DMS153 treated with DMSO at 0.1 percent for 48 hours (cell line): ENCODE measurements at regions not wholly inside any gene's neighbourhood (a gene's known extent, or its start where the extent isn't known, plus 50 kb on each side); places are given as distances from the start of the nearest gene placed in this dataset.
"Not testable (repeated sequence)": the region's sequence is repeated elsewhere in the genome, so short reads cannot be mapped to it uniquely, and the experiment has no call there.

Experiments used
- DNase-seq: peaks from one replicate; lab custom pipeline; 2025; ENCODE audit not compliant: unreplicated experiment; lab: John Stamatoyannopoulos, UW

DNA sequence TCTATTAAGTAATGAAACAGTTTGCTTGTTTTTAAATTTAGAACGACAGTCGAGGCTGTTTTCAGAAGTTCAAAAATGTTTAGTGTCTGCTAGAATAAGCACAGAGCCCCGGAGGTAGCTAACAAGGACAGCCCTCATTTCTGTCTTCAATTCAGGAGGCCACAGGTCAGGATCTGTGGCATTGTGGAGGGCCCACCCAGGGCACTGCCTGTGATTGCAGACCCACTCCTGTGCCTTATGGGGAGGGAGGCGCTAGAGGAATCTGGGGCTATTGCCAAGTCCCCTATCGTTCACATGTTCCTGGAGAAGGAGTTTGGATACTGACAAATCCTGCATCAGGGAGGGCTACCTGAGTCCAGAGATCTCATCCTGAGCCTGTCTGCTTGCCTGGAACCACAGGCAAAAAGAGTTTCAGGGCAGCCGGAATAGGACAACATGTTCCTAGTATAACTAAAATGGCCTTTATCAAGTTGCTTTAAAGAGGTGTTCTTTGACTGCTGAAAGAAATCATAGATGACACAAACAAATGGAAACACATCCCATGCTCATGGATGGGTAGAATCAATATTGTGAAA, 141.5 kb upstream of the ROPN1 start:
- no peak for DNase-seq

DNA sequence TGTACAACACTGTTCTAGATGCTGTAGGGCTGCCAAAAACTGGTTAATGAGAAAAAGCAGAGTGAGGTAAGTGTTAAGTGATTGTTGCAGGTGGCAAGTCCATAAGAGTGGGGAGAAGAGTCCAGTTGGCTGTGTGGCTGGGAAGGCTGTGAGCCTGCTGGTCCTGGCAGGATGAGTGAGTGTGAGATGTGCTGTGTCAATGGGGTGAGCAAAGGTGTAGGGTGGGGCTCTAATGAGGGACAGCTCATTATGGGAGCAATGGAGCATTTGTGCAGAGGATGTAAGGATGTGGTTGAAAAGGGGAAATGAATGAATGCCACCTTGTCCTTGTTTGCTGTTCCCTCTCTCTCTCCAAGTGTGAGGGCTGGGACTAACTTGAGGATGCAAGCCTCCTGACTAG, 145.3 kb upstream of the ROPN1 start:
- DNase-seq, result peak; percentile 32

DNA sequence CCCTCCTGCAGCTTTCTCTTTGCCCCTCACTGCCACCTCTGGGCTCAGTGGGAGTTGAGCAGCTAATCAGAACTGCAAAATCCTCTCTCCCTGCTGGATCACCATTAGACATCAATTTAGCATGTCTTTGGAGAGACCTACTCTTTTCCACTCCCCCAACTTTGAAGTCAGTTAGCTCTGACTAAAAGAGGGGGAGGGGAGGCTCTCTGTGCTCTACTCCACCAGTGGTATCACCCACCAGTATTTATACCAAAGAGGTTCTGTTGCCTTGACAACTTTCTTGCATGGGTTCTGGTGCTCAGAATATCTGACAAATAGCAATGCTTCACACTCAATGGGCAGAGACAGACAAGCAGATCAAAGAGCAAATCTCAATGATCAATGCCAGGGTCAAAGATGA, 146.2 kb upstream of the ROPN1 start:
- no peak for DNase-seq

DNA sequence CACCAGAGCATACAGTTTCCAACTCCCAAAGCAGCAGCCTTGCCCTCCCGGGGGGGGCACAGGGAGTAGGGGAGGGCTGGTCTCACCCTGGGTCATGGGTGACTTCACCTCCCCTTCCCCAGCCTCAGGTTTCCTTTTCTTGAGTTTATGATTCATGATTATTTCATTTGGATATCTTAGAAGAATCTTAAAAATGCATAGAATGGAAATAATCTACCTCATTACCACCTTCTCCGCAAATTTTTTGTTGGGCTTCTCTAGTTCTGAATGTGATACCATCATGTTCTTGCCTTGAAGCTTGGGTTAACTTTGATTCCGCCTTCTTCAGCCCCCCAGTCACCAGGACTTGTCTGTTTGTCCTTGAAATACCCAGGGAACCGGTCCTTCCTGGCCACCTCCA, 148.8 kb upstream of the ROPN1 start:
- no peak for DNase-seq

DNA sequence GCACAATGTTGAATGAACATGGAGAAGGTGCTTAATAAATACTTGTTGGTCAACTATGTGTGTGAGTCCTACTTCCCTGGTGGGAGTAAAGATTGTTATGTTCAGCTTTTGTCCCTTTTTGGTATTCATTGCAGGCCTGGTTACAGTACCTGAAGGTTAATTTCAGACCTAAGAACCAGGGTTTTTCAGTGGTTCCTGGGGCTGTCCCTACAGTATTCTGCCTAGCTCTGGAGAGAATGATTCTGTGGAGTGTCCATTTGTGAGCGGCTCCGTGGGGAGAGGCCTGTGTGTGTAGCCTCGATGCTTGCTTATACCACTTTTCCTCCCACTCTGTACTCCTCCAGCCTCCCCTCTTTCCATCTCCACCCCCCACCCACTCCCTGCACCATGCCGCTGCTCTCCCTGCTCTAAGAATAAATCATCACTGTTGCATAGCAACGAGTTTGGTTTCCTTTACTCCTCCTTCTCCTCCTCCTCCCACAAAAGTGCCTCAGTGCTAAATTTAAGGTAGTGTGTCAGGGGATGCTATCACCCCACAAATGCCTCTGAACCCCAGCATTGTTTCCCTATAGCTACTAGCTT, 150.6 kb upstream of the ROPN1 start:
- DNase-seq, result no peak

DNA sequence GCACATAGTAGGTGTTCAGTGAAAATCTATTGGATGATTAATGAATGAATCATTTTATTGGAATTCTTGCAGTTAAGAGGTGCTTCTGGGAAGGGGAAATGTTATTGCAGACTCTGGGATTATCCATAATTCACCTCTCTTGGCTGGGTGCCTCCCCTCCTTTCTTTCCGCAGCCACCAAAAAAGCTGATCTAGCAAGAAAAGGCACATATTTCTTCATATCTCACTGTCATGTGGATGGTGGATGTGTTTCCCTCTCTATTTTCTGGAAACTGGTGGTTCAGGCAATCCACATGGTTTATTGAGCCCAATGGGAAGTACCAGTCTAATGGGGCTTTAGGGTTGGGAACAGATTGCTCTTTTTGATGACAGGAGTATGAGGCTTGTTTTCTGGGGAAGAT, 151.1 kb upstream of the ROPN1 start:
- no peak for DNase-seq

DNA sequence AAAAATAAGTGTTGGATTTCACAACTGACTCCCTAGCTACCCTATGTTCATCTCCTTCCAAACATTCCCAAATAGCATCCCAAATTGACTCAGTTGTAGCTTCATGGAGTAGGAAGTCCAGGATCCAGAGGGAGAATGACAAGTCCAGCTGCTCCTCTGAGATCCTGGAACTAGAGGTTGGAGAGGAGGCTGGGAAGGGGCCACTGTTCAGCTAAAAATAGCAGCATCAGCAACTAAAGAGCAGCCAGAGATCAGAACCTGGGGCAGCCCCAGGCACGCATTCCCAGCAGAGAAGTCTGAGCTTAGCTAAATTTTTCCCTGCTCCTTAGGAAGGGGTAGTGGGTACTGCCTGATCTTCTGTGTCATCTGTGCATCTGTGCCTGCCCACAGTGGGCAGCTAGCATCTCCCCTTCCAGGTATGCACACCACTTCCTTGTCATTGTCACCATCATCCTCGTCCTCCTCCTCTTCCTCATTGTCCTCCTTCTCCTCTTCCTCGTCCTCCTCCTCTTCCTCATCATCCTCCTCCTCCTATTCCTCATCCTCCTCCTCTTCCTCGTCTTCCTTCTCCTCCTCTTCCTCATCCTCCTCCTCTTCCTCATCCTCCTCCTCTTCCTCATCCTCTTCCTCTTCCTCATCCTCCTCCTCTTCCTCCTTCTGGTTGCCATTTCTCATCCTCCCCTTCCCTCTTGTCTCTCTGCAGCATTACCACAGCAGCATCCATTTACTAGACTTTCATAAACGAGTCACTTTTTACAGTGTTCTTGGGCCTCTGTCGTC, 152.3 kb upstream of the ROPN1 start:
- DNase-seq, result no peak

DNA sequence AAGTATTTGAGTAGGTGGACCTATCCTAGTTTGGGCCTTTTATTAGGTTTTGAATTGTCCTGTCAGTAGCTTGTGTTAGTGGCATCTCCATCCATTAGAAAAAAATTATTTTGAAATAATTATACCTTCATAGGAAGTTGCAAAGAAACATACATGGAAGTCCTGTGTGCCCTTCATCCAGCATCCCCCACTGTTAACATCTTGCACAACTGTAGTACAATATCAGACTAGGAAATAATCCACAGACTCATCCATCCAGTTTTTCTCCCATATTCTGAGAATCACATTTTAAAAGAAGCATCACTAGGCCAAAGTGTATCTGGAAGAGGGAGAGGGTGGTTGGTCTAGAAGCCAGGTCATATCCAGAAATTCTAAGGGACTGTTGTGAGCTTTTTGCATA, 155.5 kb upstream of the ROPN1 start:
- no peak for DNase-seq

DNA sequence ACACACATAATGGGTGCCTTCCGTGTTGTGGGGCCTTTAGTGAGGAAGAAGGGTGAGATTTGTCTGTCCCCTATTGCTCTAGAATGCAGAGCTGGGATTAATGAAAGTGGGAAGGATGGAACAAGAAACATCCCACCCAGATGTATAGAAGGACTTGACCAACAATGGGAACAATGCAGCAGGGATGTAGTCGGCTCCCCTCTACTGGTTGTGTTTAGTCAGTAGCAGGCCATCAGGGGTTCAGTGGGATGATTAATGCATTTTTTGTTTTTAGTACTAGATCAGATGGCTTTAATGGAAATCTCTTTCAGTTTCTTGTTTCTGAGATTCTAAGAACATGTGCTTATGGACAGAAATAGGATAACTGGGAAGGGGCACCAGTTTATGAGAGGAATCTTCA, 156.0 kb upstream of the ROPN1 start:
- no peak for DNase-seq

DNA sequence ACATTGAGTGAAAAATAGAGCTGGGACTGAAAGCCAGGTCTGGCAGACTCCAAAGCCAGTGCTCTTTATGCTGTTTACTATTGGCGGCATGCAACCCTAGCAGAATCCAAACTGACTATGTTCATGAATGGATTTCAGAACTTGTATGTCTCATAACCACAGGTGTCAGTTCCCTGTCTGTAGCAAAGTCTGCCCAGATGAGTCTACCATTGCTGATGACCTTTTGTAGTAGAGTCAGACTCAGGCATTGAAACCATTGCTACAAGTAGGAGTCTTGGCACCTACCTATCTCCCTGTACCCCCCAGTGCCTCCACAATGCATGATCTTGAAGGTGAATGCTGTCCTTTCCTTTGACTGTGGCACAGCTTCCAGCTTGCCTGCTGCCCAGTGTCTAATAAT, 157.2 kb upstream of the ROPN1 start:
- no peak for DNase-seq

DNA sequence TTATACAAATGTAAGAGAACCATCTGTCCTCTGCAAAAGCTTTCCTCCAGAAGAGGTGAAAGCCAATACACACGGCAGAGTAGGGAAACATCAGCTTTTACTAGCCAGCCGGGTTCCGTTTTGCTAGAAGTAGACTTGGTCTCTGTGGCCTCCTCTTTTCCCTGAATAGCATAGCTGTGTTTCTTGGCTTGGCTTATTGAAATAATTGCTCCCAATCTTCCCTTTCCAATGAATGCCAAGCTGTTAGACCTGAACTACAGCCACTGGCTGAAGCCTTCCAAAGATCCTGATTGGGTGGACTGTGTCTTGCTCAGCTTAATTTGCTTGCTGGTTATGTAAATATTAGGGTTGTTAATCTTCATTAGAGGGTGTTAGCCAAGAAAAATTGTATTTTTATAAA, 157.8 kb upstream of the ROPN1 start:
- DNase-seq, result no peak

DNA sequence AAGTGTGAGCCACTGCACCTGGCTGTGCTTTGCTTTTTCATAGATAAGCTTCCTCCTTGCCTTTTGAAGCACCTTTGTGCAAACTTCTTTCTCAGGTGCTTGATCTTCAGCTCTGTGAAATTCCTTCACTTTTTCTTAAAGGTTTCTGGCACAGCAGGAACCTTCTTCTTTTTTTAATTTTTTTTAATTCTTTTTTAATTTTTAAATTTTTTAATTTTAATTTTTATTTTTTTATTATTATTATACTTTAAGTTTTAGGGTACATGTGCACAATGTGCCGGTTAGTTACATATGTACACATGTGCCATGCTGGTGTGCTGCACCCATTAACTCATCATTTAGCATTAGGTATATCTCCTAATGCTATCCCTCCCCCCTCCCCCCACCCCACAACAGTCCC, 161.0 kb upstream of the ROPN1 start:
- not testable (repeated sequence) for DNase-seq

DNA sequence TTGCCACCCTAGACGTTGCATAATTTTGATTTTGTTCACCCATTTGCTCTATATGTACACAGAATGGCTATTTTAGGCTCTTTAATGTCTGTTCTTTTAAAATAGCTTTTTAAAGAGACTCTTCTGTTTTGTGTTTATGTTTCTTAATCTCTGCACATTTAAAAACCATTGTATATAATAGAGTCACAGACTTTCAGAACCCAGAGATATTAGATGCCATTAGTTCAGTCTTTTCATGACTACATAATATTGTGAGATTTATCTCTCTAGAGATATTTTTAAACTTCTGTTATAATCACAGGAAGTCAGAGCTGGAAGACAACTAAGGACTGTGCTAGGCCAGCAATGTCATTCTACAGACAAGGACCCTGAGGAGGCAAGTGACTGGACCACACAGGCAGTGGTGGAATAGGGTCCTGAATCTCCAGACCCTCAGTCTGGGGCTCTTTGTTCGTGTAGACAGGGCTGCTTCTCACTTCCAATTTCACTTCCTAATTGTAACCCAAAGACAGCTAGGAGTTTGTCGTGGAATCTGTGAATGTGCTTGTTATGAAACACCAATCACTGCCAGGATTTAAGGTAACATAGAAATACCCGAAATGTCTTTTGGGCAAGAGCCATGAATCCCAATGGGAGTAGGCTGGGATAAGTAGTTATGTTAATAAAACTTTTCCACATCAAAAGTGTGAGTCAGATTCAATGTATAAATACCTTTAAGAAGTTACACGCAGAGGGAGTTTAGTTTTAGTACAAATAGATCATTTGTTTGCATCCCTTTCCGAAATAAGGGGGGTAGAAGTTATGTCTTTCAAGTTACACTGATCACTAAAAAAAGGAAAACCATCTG, 165.2 kb upstream of the ROPN1 start:
- DNase-seq, result no peak

DNA sequence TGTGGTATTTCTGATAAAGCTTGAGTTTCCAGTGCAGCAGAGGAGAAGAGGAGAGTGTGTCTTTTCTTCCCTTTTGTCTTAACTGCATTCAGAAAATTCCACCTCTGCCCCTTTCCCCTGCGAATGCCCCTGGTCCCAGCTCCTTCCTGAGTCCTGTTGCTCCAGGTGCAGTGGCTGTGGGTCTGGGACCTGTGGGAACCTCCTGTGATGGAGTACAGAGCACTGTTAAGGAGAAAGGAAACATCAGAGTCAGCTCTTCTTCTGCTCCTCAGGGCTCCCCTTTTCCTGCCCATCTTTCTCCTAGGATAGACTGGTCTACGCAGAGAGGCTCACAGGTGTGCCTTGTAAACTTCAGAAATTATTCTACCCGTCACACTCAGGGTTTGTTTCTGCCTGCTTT, 165.8 kb upstream of the ROPN1 start:
- DNase-seq, result no peak

DNA sequence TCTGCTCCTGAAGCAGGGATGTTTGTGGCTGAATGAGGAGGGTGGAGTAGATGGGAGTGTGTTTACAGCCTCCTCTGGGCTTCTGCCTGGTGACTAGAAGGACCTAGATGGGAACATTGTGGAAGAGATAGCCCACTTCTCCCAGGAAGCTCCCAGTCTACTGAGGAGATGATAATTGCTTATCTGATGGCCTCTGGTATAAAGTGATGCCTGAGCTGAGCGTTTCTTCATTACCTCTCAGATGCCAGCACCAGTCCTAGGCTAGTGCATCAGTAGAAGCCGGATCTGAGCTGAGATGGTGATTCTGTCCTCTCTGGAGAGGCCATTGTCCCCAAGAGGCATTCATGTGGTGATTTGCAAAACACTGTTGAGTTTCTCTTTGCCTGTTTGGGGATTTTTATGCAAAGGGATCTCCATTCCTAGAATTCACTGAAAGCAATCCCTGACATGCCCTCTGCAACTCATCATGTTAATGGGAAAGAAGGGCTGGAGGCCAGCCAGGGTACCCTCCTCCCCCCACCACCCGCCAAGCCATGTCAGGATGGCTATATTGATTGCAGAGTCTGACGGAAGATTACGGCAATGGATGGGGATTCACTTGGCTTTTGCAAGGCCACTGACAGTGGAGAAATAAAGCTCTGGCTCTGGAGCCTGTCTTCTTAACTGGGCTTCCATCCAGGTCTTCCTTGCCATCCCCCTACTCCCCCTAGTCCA, 166.4 kb upstream of the ROPN1 start:
- DNase-seq, result no peak

DNA sequence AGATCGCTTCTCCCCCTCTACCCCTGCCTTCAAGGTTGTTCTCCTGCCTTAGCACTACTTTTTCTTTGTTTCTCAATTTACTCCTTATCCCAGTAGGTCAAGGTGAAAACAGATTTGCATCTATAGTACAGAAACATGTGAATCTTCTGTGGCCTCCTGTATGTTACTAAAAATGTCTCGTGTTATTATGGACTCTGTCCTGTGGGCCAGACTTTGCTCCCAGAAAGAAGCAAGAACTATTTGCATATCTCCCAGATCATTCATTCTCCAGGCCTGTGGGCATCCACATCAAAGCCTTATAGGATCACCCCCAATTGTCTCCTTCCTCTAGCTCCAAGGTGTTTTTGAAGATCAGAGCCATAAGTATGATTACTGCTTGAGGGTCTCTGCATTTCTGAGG, 169.5 kb upstream of the ROPN1 start:
- DNase-seq, result no peak

DNA sequence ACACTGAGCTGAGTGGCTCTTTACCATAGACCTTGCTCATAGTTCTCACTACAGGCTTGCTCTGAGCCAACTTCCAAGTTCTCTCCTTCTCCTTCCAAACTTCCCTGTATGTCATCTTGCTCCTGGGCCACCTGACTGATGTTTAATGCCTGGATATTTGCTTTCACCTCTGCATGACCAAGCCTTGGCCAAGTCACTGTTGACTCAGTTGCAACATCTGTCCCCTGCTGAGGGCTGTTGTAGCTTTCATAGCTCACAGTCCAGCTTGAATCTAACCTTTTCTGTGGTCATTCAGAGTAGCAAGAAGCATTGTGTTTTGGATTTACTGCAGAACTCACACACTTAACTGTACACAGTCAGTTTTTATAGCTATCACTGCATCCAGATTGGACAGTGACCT, 171.8 kb upstream of the ROPN1 start:
- DNase-seq, result no peak

DNA sequence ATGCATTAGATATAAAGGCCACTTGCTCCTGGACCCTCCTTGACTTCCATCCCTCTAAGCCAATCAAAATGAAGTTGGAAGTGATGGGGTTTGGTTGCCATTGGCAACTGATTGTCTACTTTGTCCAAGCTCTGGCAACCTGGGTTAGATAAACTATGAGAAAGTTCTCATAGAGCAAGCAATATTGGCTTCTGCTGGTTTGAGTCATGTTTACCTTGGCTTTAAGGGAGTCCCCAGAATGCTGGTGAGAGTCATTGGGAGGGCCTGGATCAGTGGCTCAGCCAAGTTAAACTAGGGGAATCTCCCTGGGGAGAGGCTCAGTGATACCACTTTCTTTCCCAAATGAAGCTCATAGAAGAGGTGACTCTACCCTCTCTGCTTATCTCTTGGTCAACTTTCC, 176.3 kb upstream of the ROPN1 start:
- DNase-seq, result no peak

DNA sequence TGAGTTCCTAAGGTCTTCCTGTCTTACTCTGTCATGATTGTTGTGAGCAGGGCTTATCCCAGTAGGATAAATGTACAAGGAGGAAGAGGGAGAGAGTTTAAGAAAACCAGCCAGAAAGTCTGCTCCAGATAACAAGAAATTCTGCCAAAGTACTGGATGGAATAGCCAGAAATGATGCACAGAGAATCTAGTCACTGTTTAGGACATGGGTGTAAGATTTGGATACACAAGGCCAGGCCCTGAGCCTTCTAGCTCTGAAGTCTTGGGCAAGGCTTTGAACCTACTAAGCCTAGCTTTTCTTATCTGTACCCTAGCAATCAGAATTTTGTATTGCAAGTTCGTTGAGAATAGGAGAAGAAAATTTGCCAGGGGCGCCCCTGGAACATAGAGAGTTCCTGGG, 180.4 kb upstream of the ROPN1 start:
- DNase-seq, result no peak

DNA sequence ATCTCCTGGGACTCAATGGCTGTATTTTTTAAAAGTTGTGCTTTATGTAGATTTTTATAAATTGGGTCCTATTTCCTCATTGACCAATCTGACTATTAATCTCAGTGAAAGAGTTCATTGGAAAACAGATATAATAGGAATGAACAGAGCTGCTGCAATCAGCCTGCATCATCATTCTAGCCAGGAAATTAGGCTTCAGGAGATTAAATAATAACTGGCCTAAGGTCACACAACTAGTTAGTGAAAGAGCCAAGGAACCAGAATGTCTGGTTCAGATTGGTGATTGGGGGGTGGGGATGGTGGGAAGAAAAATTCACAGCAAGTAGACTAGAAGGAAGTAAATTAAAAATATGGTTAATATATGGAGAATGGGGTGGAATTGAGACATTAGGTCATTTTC, 180.9 kb upstream of the ROPN1 start:
- no peak for DNase-seq

DNA sequence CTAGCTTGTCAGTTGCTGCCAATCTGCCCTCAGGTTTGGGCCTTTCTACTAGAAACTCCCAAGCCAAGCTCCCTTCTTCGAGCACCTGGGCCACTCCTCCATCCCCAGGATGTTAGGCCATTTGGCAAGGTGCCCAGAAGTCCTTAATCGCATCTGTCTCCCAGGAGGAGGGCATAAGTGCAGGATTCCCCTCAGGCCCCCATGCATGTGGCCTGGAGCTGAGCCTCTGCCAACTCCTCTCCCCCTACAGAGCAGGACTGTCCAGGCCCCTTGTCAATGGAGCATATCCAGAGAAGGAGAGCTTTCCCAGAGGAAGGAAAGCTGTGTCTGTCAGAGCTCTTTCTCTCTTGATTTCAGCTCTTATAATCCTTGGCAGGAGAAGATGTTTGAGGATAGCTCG, 182.6 kb upstream of the ROPN1 start:
- peak; percentile 80 for DNase-seq
